Spleen (tissue), 11 donors: ENCODE measurements at regions not wholly inside any gene's neighbourhood (a gene's known extent, or its start where the extent isn't known, plus 50 kb on each side); places are given as distances from the start of the nearest gene placed in this dataset.
A peak's percentile ranks its signal among the peaks of the same experiment; 100 is the strongest.

Experiments used
- DNase-seq: peaks from one replicate; pipeline ENCODE4 v3.0.0-alpha.2; 2020
- H3K27ac ChIP-seq, 8 donors: fragments of 200-600 bp; sonication (generic) in 7 of 8; 1 replicate in 4 of 8; 2 replicates in 4 of 8; pipeline versions ENCODE4 v1.5.0 to v1.8.0; 2016 to 2021; ENCODE audit warnings: inconsistent platforms in 4 of 8, mild to moderate bottlenecking in 4 of 8, moderate library complexity in 1 of 8
- H3K27me3 ChIP-seq, 7 donors: fragments of 200-600 bp; sonication (generic) in 6 of 7; replicated peaks in 1 of 7; 1 replicate in 4 of 7; 2 replicates in 3 of 7; pipeline versions ENCODE4 v1.5.0 to v1.8.0; 2016 to 2021; ENCODE audit warnings: inconsistent platforms in 3 of 7, mild to moderate bottlenecking in 1 of 7
- H3K36me3 ChIP-seq, 6 donors: fragments of 200-600 bp; sonication (generic) in 5 of 6; 1 replicate in 4 of 6; 2 replicates in 2 of 6; pipeline versions ENCODE4 v1.5.0 to v1.8.0; 2016 to 2021; ENCODE audit warnings: inconsistent platforms in 2 of 6
- H3K4me1 ChIP-seq, 6 donors: fragments of 200-600 bp; sonication (generic) in 5 of 6; 1 replicate in 3 of 6; 2 replicates in 3 of 6; pipeline versions ENCODE4 v1.5.0 to v1.8.0; 2016 to 2021; ENCODE audit warnings: inconsistent platforms in 3 of 6
- H3K4me3 ChIP-seq, 8 donors: fragments of 200-600 bp; sonication (generic) in 7 of 8; 1 replicate in 4 of 8; 2 replicates in 4 of 8; pipeline versions ENCODE4 v1.5.0 to v1.8.0; 2016 to 2021; ENCODE audit warnings: inconsistent platforms in 4 of 8, mild to moderate bottlenecking in 4 of 8, moderate library complexity in 2 of 8
- H3K9me3 ChIP-seq, 8 donors: fragments of 200-600 bp; sonication (generic) in 7 of 8; 1 replicate in 4 of 8; 2 replicates in 4 of 8; pipeline versions ENCODE4 v1.5.0 to v1.8.0; 2016 to 2021; ENCODE audit warnings: inconsistent platforms in 4 of 8
- CTCF ChIP-seq, 11 experiments: fragments of 200-600 bp in 7 of 11; fragments of 450-650 bp in 4 of 11; sonication (generic) in 4 of 11; IDR thresholded peaks in 8 of 11; conservative IDR thresholded peaks in 3 of 11; 1 replicate in 7 of 11; 2 replicates in 4 of 11; pipeline versions ENCODE4 v1.4.0 to v1.8.0; 2016 to 2021; ENCODE audit warnings: antibody characterized with exemption in 11 of 11, inconsistent platforms in 4 of 11, mild to moderate bottlenecking in 1 of 11
- POLR2A ChIP-seq, 3 donors: fragments of 450-650 bp; IDR thresholded peaks; one replicate each; pipeline ENCODE4 v1.5.1; 2017; ENCODE audit warnings: antibody characterized with exemption in 3 of 3, mild to moderate bottlenecking in 1 of 3
- POLR2AphosphoS5 ChIP-seq, 3 donors: sonication (generic); formaldehyde crosslinking; IDR thresholded peaks; one replicate each; pipeline ENCODE4 v1.5.1; 2017; ENCODE audit warnings: antibody characterized with exemption in 3 of 3
- WGBS, 5 donors: extraction: QIAGEN DNeasy Blood & Tissue Kit in 3 of 5; methylation state at CpG; one replicate each; pipeline versions ENCODE4 v1.1.5 to v1.1.7; 2013 to 2018; 5-methylcytosine and 5-hydroxymethylcytosine counted together
- intact Hi-C: fragments of 100-400 bp; cut with DNase I; formaldehyde crosslinking; loops from one replicate; pipeline ENCODE4 v1.15.0; 2023; ENCODE audit warnings: low total_unique reads
- donor health status: healthy with polysubstance abuse.
- donor health status: DM: no; HTN: no; CAD: no; lungs with moderate emphysema.
- donor health status: DM: no; HTN: no; CAD: no.
- donor health status: Bipolar disorder and iron deficiency.
- donor health status: healthy.
- donor health status: DM: no; HTN: no; CAD: no.
- donor health status: DM: yes; HTN: yes; CAD: no.

GRCh38 chr1:113244112-113244820, 146.0 kb upstream of the MAGI3 start:
- no peak for TF ChIP-seq POLR2A (IDR thresholded peaks at IDR 0.05)
- peak in 1 of 11 experiments; percentile 18 for TF ChIP-seq CTCF (IDR thresholded peaks at IDR 0.05 in 8 of 11, conservative IDR thresholded peaks at IDR 0.05 in 3 of 11)
- Histone ChIP-seq H3K27ac (no peak overlapping the region), H3K36me3 (no peaks in the 10 kb centered on the region), H3K9me3 (no peaks in the 10 kb centered on the region), H3K27me3 (no peaks in the 10 kb centered on the region), H3K4me3 (no peak overlapping the region), H3K4me1 (no peaks in the 10 kb centered on the region)
- no peak for DNase-seq
- 56 to 64% (median 63%) methylated on average over 4 of the region's 4 CpGs for WGBS, 5 donors
- intact Hi-C loops, result no loop called here

GRCh38 chr1:113245252-113245651, 145.1 kb upstream of the MAGI3 start:
- no peaks in the 10 kb centered on the region for H3K9me3 ChIP-seq
- WGBS, 5 donors, result 91 to 99% (median 95%) methylated on average over 3 of the region's 3 CpGs
- intact Hi-C loops, result no loop called here
- DNase-seq, result no peak
- no peaks in the 10 kb centered on the region for H3K4me1 ChIP-seq
- TF ChIP-seq POLR2A (IDR thresholded peaks at IDR 0.05) (no peak), POLR2AphosphoS5 (IDR thresholded peaks at IDR 0.05) (no peak), CTCF (IDR thresholded peaks at IDR 0.05 in 8 of 11, conservative IDR thresholded peaks at IDR 0.05 in 3 of 11) (no peak)
- no peaks in the 10 kb centered on the region for H3K27me3 ChIP-seq
- H3K36me3 ChIP-seq, result no peaks in the 10 kb centered on the region
- no peak overlapping the region for H3K27ac ChIP-seq
- no peak overlapping the region for H3K4me3 ChIP-seq

GRCh38 chr1:113246929-113247328, 143.4 kb upstream of the MAGI3 start:
- H3K9me3 ChIP-seq, result no peaks in the 10 kb centered on the region
- no peak overlapping the region for H3K4me3 ChIP-seq
- H3K27me3 ChIP-seq, result no peaks in the 10 kb centered on the region
- H3K36me3 ChIP-seq, result no peaks in the 10 kb centered on the region
- intact Hi-C loops, result no loop called here
- WGBS, 5 donors, result 80 to 91% (median 81%) methylated on average over 3 of the region's 3 CpGs
- DNase-seq, result no peak
- no peak for TF ChIP-seq POLR2AphosphoS5 (IDR thresholded peaks at IDR 0.05)
- TF ChIP-seq POLR2A (IDR thresholded peaks at IDR 0.05), result no peak
- no peak for TF ChIP-seq CTCF (IDR thresholded peaks at IDR 0.05 in 8 of 11, conservative IDR thresholded peaks at IDR 0.05 in 3 of 11)
- no peak overlapping the region for H3K27ac ChIP-seq
- no peaks in the 10 kb centered on the region for H3K4me1 ChIP-seq

DNA sequence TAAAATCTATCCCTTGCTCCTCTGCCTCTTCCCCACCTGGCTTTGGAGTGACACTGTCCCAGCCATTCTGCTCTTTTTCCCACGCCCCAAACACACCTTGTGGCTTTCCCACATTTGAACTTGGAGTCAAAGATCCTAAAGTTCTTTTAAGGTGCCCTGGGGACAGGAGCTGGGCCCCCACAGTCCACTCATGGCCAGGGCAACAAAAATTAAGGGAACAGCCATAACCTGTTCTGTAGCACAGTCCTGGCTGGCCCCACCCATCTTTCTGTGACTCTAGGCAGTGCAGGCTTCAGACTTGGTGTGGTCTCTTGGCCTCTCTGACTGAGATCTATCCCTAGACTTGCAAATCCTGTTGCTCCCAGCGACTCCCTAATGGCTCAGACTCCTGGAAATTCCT, 143.0 kb upstream of the MAGI3 start:
- H3K36me3 ChIP-seq, result no peaks in the 10 kb centered on the region
- TF ChIP-seq POLR2AphosphoS5 (IDR thresholded peaks at IDR 0.05), result no peak
- TF ChIP-seq POLR2A (IDR thresholded peaks at IDR 0.05), result no peak
- no peak for TF ChIP-seq CTCF (IDR thresholded peaks at IDR 0.05 in 8 of 11, conservative IDR thresholded peaks at IDR 0.05 in 3 of 11)
- intact Hi-C loops, result no loop called here
- H3K4me1 ChIP-seq, result no peaks in the 10 kb centered on the region
- WGBS, 5 donors, result 70 to 86% (median 71%) methylated on average over 2 of the region's 2 CpGs
- no peak overlapping the region for H3K27ac ChIP-seq
- no peak overlapping the region for H3K4me3 ChIP-seq
- no peak for DNase-seq
- no peaks in the 10 kb centered on the region for H3K27me3 ChIP-seq
- H3K9me3 ChIP-seq, result no peaks in the 10 kb centered on the region
